Loucy (cell line): ENCODE measurements at regions not wholly inside any gene's neighbourhood (a gene's known extent, or its start where the extent isn't known, plus 50 kb on each side); places are given as distances from the start of the nearest gene placed in this dataset.

Experiments
- H2AFZ ChIP-seq: fragments of 200-600 bp; sonication (generic); 2 replicates; pipeline ENCODE4 v1.6.0; 2016; ENCODE audit warnings: antibody characterized with exemption, mild to moderate bottlenecking, low read length, moderate library complexity
- H3F3A ChIP-seq: fragments of 200-600 bp; 2 replicates; pipeline ENCODE4 v1.6.0; 2016; ENCODE audit warnings: antibody characterized with exemption, low read depth, mild to moderate bottlenecking
- H3K27me3 ChIP-seq: fragments of 200-600 bp; sonication (generic); 2 replicates; pipeline ENCODE4 v1.6.1; 2014; ENCODE audit warnings: low read length, mild to moderate bottlenecking; ENCODE audit not compliant: insufficient read depth, poor library complexity, severe bottlenecking
- H3K36me3 ChIP-seq: fragments of 200-600 bp; sonication (generic); 2 replicates; pipeline ENCODE4 v1.6.1; 2016; ENCODE audit warnings: low read length; ENCODE audit not compliant: insufficient read depth
- H3K4me1 ChIP-seq: fragments of 200-600 bp; sonication (generic); 2 replicates; pipeline ENCODE4 v1.5.1; 2014; ENCODE audit warnings: low read length, mild to moderate bottlenecking; ENCODE audit not compliant: insufficient read depth, poor library complexity, severe bottlenecking
- H3K4me2 ChIP-seq: fragments of 200-600 bp; sonication (generic); 2 replicates; pipeline ENCODE4 v1.6.0; 2014; ENCODE audit warnings: antibody characterized with exemption, low read length, low read depth, mild to moderate bottlenecking; ENCODE audit not compliant: poor library complexity, severe bottlenecking
- H3K4me3 ChIP-seq: fragments of 200-600 bp; sonication (generic); 2 replicates; pipeline ENCODE4 v1.5.1; 2014; ENCODE audit warnings: low read length, mild to moderate bottlenecking, mixed read lengths; ENCODE audit not compliant: poor library complexity, severe bottlenecking
- H3K79me2 ChIP-seq: fragments of 200-600 bp; sonication (generic); 2 replicates; pipeline ENCODE4 v1.6.1; 2014; ENCODE audit warnings: low read length; ENCODE audit not compliant: insufficient read depth
- H3K9ac ChIP-seq: fragments of 200-600 bp; sonication (generic); 2 replicates; pipeline ENCODE4 v1.6.0; 2014; ENCODE audit warnings: mild to moderate bottlenecking, low read depth, low read length, moderate library complexity; ENCODE audit not compliant: poor library complexity, severe bottlenecking
- H3K9me2 ChIP-seq: fragments of 200-600 bp; sonication (generic); replicated peaks from 2 replicates; pipeline ENCODE4 v1.6.1; 2016; ENCODE audit warnings: low read depth, low read length, mixed read lengths
- H3K9me3 ChIP-seq: fragments of 200-600 bp; sonication (generic); 2 replicates; pipeline ENCODE4 v1.6.1; 2014; ENCODE audit warnings: mild to moderate bottlenecking, antibody characterized with exemption, low read length, low read depth; ENCODE audit not compliant: insufficient read depth
- H4K20me1 ChIP-seq: fragments of 200-600 bp; sonication (generic); 2 replicates; pipeline ENCODE4 v1.6.0; 2014; ENCODE audit warnings: antibody characterized with exemption, low read length, mild to moderate bottlenecking; ENCODE audit not compliant: insufficient read depth, poor library complexity, severe bottlenecking
- EZH2phosphoT487 ChIP-seq: fragments of 200-600 bp; IDR thresholded peaks from 2 replicates; pipeline ENCODE4 v1.6.1; 2018; ENCODE audit warnings: antibody characterized with exemption, mild to moderate bottlenecking, moderate library complexity, borderline replicate concordance
- TF ChIP-seq, protein P1 (sequence below): fragments of 200-600 bp; sonication (generic); conservative IDR thresholded peaks from 2 replicates; pipeline ENCODE4 v1.5.1; 2014; ENCODE audit warnings: mild to moderate bottlenecking, antibody characterized with exemption, low read length

DNA sequence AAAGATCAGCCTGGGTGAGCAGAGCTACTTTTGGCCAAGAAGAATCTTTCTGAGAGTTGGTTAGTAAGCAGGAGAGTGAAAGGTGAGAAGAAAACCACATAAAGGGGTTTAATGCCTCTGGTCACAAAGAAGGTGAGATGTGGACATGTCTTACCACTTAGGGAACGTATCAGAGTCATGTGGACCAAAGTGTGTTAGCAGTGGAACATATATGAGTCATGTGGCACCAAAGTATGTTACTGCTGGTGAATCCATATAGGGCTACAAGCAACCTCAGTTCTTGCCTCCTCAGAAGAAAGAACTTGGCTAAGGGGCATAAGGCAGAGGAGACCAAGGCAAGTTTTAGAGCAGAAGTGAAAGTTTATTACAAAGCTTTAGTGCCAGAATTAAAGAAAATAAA, 411.6 kb upstream of the NEGR1 start:
- no peak overlapping the region for H3K9ac ChIP-seq
- no peak overlapping the region for H3K4me2 ChIP-seq
- TF ChIP-seq, protein P1, sequence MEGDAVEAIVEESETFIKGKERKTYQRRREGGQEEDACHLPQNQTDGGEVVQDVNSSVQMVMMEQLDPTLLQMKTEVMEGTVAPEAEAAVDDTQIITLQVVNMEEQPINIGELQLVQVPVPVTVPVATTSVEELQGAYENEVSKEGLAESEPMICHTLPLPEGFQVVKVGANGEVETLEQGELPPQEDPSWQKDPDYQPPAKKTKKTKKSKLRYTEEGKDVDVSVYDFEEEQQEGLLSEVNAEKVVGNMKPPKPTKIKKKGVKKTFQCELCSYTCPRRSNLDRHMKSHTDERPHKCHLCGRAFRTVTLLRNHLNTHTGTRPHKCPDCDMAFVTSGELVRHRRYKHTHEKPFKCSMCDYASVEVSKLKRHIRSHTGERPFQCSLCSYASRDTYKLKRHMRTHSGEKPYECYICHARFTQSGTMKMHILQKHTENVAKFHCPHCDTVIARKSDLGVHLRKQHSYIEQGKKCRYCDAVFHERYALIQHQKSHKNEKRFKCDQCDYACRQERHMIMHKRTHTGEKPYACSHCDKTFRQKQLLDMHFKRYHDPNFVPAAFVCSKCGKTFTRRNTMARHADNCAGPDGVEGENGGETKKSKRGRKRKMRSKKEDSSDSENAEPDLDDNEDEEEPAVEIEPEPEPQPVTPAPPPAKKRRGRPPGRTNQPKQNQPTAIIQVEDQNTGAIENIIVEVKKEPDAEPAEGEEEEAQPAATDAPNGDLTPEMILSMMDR: no peak
- TF ChIP-seq EZH2phosphoT487: no peak
- no peaks in the 10 kb centered on the region for H3K27me3 ChIP-seq
- no peaks in the 10 kb centered on the region for H4K20me1 ChIP-seq
- no peak overlapping the region for H2AFZ ChIP-seq
- no peak overlapping the region for H3K4me3 ChIP-seq
- H3F3A ChIP-seq: no peaks in the 10 kb centered on the region
- H3K36me3 ChIP-seq: no peaks in the 10 kb centered on the region
- no peaks in the 10 kb centered on the region for H3K9me2 ChIP-seq
- H3K9me3 ChIP-seq: peaks cover 5% of the 10 kb centered on the region; the same call in 1 of the 2 replicates
- no peaks in the 10 kb centered on the region for H3K4me1 ChIP-seq
- no peaks in the 10 kb centered on the region for H3K79me2 ChIP-seq

DNA sequence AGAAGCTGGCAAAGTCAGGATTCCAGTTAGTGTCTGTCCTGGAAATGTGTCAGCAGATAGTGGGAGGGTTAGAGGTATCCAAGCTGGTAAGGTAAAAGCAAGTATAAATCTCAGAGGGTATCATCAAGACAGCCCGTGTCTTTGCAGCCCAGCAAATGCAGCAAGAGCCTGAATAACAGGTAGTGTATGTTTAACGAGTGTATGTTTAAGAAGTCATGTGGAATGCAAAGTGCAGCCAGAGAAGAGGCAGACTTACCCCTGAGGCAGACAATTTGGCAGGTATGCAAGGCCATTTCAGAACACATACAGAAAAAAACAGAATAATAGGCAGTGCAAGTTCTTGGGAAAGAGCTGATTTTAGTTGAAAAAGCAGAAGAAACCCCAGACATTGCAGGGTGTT, 411.0 kb upstream of the NEGR1 start:
- H3K79me2 ChIP-seq: no peaks in the 10 kb centered on the region
- no peaks in the 10 kb centered on the region for H4K20me1 ChIP-seq
- peaks cover 5% of the 10 kb centered on the region; the same call in 1 of the 2 replicates for H3K9me3 ChIP-seq
- H2AFZ ChIP-seq: no peak overlapping the region
- TF ChIP-seq EZH2phosphoT487: no peak
- TF ChIP-seq, protein P1: no peak
- H3K9ac ChIP-seq: no peak overlapping the region
- H3K36me3 ChIP-seq: no peaks in the 10 kb centered on the region
- no peak overlapping the region for H3K4me3 ChIP-seq
- H3K9me2 ChIP-seq: no peaks in the 10 kb centered on the region
- no peaks in the 10 kb centered on the region for H3K27me3 ChIP-seq
- H3K4me2 ChIP-seq: no peak overlapping the region
- H3F3A ChIP-seq: no peaks in the 10 kb centered on the region
- no peaks in the 10 kb centered on the region for H3K4me1 ChIP-seq

DNA sequence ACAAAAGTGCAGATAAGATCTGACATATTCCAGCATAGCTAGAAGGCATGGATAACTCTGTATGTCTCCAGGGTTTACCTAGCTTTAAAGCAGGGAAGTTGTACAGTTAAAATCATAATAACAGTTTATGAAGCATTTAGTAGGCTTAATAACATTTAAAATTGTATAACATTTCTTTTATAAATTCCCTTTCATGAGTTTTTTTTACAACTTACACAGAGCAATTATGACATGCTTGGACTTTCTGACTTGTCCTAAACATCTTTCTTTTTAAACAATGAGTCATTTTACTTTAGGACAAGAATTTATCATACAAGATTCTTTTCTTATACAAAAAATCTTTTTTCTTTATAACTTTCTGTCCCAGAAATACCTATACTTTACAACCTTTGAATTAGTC, 408.5 kb upstream of the NEGR1 start:
- H3K4me3 ChIP-seq: no peak overlapping the region
- no peaks in the 10 kb centered on the region for H3K9me2 ChIP-seq
- peaks cover 5% of the 10 kb centered on the region; the same call in 1 of the 2 replicates for H3K9me3 ChIP-seq
- no peaks in the 10 kb centered on the region for H3K4me1 ChIP-seq
- no peak overlapping the region for H3K9ac ChIP-seq
- H3K4me2 ChIP-seq: no peak overlapping the region
- H2AFZ ChIP-seq: no peak overlapping the region
- no peaks in the 10 kb centered on the region for H3K27me3 ChIP-seq
- no peaks in the 10 kb centered on the region for H3K79me2 ChIP-seq
- TF ChIP-seq EZH2phosphoT487: no peak
- TF ChIP-seq, protein P1: no peak
- H3K36me3 ChIP-seq: no peaks in the 10 kb centered on the region
- no peaks in the 10 kb centered on the region for H3F3A ChIP-seq
- no peaks in the 10 kb centered on the region for H4K20me1 ChIP-seq
